ENCODE measurements at regions not wholly inside any gene's neighbourhood (a gene's known extent, or its start where the extent isn't known, plus 50 kb on each side); places are given as distances from the start of the nearest gene placed in this dataset.

DNA sequence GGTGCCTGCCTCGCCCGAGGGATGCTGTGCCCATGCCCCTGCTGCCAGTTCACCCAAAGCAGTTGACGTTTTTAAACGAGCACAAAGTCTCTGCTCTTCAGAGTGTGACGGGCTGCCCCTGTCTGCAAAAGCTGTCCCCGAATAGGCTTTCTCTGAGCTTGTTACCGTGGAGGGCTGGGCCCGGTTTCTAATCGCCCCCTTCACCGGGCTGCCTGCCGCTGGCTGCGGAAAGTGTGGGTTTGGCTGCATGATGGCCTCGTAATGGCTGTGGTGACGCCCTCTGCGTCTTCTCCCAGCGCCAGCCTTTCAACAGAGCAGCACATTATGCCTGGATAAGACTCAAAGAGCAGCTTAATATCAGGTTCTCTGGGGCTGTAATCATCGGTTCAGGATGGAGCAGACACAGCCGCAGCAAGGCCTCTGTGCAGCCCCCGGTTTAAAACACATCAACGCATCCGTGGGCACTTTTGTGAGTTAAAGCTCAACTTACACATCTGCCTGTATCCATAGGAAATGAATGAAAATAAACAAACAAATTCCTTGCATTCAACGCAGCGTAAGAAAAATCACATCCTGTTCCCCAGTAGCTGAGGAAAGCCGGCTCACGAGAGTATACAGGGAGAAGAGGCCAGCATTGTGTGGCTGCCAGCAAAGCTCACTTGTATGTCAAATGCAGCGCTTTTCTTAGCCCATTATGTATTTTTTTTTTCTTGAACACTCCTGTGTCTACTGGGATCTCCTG lies 166.4 kb upstream of the SOX1 start:
- TF ChIP-seq POLR2AphosphoS5 (IDR thresholded peaks at IDR 0.05) (no peak), EP300 (IDR thresholded peaks at IDR 0.05) (no peak), POLR2A (IDR thresholded peaks at IDR 0.05) (no peak)
- TF ChIP-seq, protein P1, sequence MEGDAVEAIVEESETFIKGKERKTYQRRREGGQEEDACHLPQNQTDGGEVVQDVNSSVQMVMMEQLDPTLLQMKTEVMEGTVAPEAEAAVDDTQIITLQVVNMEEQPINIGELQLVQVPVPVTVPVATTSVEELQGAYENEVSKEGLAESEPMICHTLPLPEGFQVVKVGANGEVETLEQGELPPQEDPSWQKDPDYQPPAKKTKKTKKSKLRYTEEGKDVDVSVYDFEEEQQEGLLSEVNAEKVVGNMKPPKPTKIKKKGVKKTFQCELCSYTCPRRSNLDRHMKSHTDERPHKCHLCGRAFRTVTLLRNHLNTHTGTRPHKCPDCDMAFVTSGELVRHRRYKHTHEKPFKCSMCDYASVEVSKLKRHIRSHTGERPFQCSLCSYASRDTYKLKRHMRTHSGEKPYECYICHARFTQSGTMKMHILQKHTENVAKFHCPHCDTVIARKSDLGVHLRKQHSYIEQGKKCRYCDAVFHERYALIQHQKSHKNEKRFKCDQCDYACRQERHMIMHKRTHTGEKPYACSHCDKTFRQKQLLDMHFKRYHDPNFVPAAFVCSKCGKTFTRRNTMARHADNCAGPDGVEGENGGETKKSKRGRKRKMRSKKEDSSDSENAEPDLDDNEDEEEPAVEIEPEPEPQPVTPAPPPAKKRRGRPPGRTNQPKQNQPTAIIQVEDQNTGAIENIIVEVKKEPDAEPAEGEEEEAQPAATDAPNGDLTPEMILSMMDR (IDR thresholded peaks at IDR 0.05): no peak

All from gastroesophageal sphincter (tissue), 3 donors.